SU-DHL-6 (cell line): ENCODE measurements at regions not wholly inside any gene's neighbourhood (a gene's known extent, or its start where the extent isn't known, plus 50 kb on each side); places are given as distances from the start of the nearest gene placed in this dataset.

Source experiments
- H2AFZ ChIP-seq: fragments of 200-600 bp; sonication (generic); 2 replicates; pipeline ENCODE4 v1.6.1; 2014; ENCODE audit warnings: low read depth, mild to moderate bottlenecking, moderate library complexity, mixed read lengths, antibody characterized with exemption, low read length; ENCODE audit not compliant: severe bottlenecking
- H3F3A ChIP-seq: fragments of 200-600 bp; shearing (Covaris generic); 2 replicates; pipeline ENCODE4 v1.6.0; 2016; ENCODE audit warnings: antibody characterized with exemption, mild to moderate bottlenecking; ENCODE audit not compliant: insufficient read depth
- H3K27ac ChIP-seq: fragments of 200-600 bp; sonication (generic); 2 replicates; pipeline ENCODE4 v1.5.1; 2016; ENCODE audit warnings: low read depth, mild to moderate bottlenecking, low read length, moderate library complexity, mixed read lengths
- H3K27me3 ChIP-seq: fragments of 200-600 bp; sonication (generic), shearing (Covaris generic); 2 replicates; pipeline ENCODE4 v1.6.0; 2014; ENCODE audit warnings: mild to moderate bottlenecking, low read length
- H3K36me3 ChIP-seq: fragments of 200-600 bp; sonication (generic); 2 replicates; pipeline ENCODE4 v1.6.1; 2014; ENCODE audit warnings: mild to moderate bottlenecking, low read length, mixed read lengths
- H3K4me2 ChIP-seq: fragments of 300-600, 200-600 bp; shearing (Covaris generic), sonication (generic); 2 replicates; pipeline ENCODE4 v1.6.0; 2014; ENCODE audit warnings: low read length, low read depth, mild to moderate bottlenecking; ENCODE audit not compliant: poor library complexity, severe bottlenecking
- H3K4me3 ChIP-seq: fragments of 200-600 bp; sonication (generic); 2 replicates; pipeline ENCODE4 v1.5.1; 2014; ENCODE audit warnings: antibody characterized with exemption, low read length, mild to moderate bottlenecking, mixed read lengths; ENCODE audit not compliant: insufficient read depth, poor library complexity, severe bottlenecking
- H3K79me2 ChIP-seq: fragments of 200-600 bp; sonication (generic); 2 replicates; pipeline ENCODE4 v1.6.1; 2014; ENCODE audit warnings: mild to moderate bottlenecking, low read length, moderate library complexity; ENCODE audit not compliant: insufficient read depth
- H3K9ac ChIP-seq: fragments of 200-600 bp; sonication (generic); 2 replicates; pipeline ENCODE4 v1.7.0; 2014; ENCODE audit warnings: mild to moderate bottlenecking, low read length
- H3K9me2 ChIP-seq: fragments of 200-600 bp; sonication (generic); replicated peaks from 2 replicates; pipeline ENCODE4 v1.6.1; 2014; ENCODE audit warnings: low read length; ENCODE audit not compliant: insufficient read depth
- H3K9me3 ChIP-seq: fragments of 200-600 bp; sonication (generic); 2 replicates; pipeline ENCODE4 v1.6.1; 2014; ENCODE audit warnings: low read length, mixed read lengths; ENCODE audit not compliant: insufficient read depth
- H4K20me1 ChIP-seq: fragments of 200-600 bp; sonication (generic); 2 replicates; pipeline ENCODE4 v1.6.1; 2014; ENCODE audit warnings: low read depth, mild to moderate bottlenecking, antibody characterized with exemption, low read length, moderate library complexity, mixed read lengths
- CTCF ChIP-seq: fragments of 200-600 bp; sonication (generic); IDR thresholded peaks from one replicate; pipeline ENCODE4 v1.5.1; 2017; ENCODE audit warnings: antibody characterized with exemption, mild to moderate bottlenecking, low read length, moderate library complexity; ENCODE audit not compliant: insufficient read depth, poor library complexity, severe bottlenecking
- EZH2phosphoT487 ChIP-seq: fragments of 200-600 bp; sonication (generic), shearing (Covaris generic); conservative IDR thresholded peaks from 2 replicates; pipeline ENCODE4 v1.6.1; 2018; ENCODE audit warnings: mild to moderate bottlenecking, antibody characterized with exemption, low read length, moderate library complexity, mixed read lengths

DNA sequence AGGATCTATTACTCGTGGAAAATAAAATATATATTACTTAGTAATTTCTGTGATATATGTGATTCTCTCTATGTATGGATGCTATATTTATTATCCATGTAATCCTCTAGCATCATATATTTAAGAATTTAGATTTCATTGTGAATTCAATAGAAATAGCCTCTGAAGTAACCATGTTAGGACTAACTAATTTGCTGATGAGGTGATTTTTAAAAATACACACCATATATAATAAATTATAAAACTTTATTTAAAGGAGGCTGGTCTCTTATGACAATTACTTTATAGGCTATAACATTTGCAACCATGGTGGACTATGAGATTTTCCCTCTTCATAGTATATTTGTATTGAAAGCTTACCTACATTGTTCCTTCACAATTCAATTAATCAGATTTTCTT, 424.9 kb upstream of the MGAT4C start:
- H3F3A ChIP-seq = no peaks in the 10 kb centered on the region
- H3K9ac ChIP-seq = no peak overlapping the region
- no peaks in the 10 kb centered on the region for H3K9me2 ChIP-seq
- H4K20me1 ChIP-seq = no peaks in the 10 kb centered on the region
- H3K27ac ChIP-seq = no peak overlapping the region
- H3K36me3 ChIP-seq = no peaks in the 10 kb centered on the region
- H3K4me3 ChIP-seq = no peak overlapping the region
- H2AFZ ChIP-seq = no peak overlapping the region
- H3K79me2 ChIP-seq = no peaks in the 10 kb centered on the region
- no peak overlapping the region for H3K4me2 ChIP-seq
- no peaks in the 10 kb centered on the region for H3K9me3 ChIP-seq
- H3K27me3 ChIP-seq = no peaks in the 10 kb centered on the region
- TF ChIP-seq CTCF = no peak
- no peak for TF ChIP-seq EZH2phosphoT487

- H3K36me3 ChIP-seq = no peaks in the 10 kb centered on the region
- H3K27ac ChIP-seq = no peak overlapping the region
- H3K79me2 ChIP-seq = no peaks in the 10 kb centered on the region
- H3K4me3 ChIP-seq = no peak overlapping the region
- H3K9ac ChIP-seq = no peak overlapping the region
- H3K4me2 ChIP-seq = no peak overlapping the region
- H2AFZ ChIP-seq = no peak overlapping the region
- H3F3A ChIP-seq = no peaks in the 10 kb centered on the region
- no peaks in the 10 kb centered on the region for H3K27me3 ChIP-seq
- H4K20me1 ChIP-seq = no peaks in the 10 kb centered on the region
- no peaks in the 10 kb centered on the region for H3K9me3 ChIP-seq
- no peaks in the 10 kb centered on the region for H3K9me2 ChIP-seq
- TF ChIP-seq EZH2phosphoT487 = no peak
- no peak for TF ChIP-seq CTCF
Observed at GRCh38 chr12:86675197-86675596, 419.0 kb upstream of the MGAT4C start.

GRCh38 chr12:86670986-86671385, 414.8 kb upstream of the MGAT4C start:
- TF ChIP-seq EZH2phosphoT487 (no peak), CTCF (no peak)

More at GRCh38 chr12:86670986-86671385, 414.8 kb upstream of the MGAT4C start:
- Histone ChIP-seq H3K4me3 (no peak overlapping the region), H3K79me2 (no peaks in the 10 kb centered on the region), H3K9me2 (no peaks in the 10 kb centered on the region), H3K27me3 (no peaks in the 10 kb centered on the region), H3K4me2 (no peak overlapping the region), H3K9me3 (no peaks in the 10 kb centered on the region), H3K36me3 (no peaks in the 10 kb centered on the region), H3K9ac (no peak overlapping the region), H2AFZ (no peak overlapping the region), H4K20me1 (no peaks in the 10 kb centered on the region), H3K27ac (no peak overlapping the region), H3F3A (no peaks in the 10 kb centered on the region)
